GM18508 (cell line): ENCODE measurements at regions not wholly inside any gene's neighbourhood (a gene's known extent, or its start where the extent isn't known, plus 50 kb on each side); places are given as distances from the start of the nearest gene placed in this dataset.

Experiments
- ATAC-seq: cut with Tn5 transposase; IDR thresholded peaks from one replicate; pipeline ENCODE4 v1.9.1; 2021; ENCODE audit warnings: moderate number of reproducible peaks; ENCODE audit not compliant: insufficient read depth, unreplicated experiment

DNA sequence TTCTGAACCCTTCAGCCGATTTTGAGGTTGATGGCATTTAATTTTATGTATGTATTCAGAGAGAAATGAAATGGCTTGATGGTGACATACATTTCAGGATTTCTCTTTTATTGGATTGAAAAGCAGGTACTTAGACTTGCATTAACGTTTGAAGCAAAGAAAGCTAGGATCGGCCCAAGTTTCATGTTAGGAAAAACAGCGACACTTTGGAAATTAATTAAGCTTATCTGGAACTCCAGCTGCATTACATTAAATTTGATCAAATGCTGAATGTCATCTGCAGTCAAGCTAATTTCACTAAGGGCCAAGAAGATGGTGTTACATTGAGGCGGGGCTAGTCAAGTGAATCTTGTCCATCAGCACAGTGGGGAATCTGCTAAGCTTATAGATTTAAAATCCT is 441.8 kb downstream of the IRS1 start:
- no peak for ATAC-seq

DNA sequence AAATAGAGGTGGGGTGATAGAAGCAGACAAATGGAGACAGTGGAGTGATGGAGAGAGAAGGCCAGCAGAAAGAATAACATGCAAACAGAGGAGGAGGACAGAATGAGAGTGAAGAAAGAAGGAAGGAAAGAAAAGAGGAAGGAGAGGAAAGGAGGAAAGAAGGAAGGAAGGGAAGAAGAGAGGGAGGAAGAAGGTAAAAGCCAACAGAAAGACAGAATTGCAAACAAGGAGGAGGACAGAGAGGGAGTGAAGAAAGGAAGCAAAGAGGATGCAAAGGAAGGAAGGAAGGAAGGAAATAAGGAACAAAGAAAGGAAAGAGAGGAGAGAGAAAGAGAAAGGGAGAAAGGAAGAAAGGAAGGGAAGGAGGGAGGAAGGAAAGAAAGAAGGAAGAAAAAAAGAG is 444.0 kb downstream of the IRS1 start:
- ATAC-seq, result no peak

DNA sequence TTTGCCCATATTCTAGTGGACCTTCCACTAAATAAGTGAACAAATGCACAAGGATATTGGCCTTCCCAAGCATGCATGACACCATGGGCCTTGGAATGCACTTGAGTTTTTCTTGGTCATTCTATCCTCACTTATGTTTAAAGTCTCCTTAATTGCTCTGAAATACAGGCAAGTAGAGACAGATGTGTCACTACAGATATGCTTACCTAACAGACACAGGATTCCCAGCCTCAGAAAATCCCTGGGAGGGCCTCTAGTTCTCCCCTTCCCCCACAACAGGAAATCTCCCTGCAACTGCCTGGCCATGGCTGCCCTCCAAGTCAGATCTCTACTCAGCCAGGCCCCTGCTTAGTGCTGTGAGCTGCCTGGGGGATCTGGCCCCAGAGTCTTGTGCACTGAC is 445.2 kb downstream of the IRS1 start:
- no peak for ATAC-seq

DNA sequence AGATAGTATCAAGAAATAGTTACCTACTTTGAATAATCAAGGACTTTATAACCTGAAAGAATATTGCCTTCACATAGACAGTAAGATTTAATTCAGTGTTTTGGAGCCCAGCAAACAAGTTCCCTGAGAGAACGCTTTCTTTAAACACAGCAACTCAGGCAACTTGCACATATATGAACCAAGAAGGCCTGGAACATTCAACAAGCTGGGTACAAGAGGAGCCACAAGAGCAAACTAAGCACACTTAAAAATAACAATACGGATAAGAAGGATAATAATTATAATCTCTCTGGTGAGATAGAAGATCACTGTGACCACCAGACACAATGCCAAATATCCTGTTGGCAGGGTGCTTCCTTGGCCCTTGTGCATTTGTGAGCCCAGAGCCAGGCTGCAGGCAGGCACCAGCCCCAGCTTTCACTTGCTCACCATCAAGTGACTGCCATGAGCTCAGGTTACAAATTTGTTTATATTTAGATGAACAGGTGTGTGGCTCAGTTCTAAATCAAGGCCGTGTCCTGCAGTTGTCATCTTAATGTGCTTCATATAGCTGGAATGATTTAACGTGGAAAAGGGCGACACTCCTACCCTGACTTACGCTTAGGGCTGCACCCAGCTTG is 446.6 kb downstream of the IRS1 start:
- no peak for ATAC-seq

DNA sequence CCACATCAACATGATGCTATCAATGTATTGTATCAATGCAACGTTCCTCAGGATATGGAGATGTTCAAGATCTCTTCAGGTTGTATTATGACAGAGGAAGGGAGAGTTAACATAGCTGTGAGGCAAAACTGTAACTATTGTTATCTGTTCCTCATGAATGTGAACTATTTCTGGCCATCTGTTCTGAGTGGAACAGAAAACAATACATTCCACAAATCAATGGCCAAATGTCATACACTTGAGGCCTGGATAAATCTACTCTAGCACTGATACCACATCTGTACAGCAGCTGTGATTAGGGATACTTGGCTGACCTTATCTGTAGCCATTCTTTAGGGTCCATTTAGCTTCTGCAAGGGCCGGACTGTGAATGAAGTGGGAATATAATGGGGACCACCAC is 447.9 kb downstream of the IRS1 start:
- ATAC-seq, result no peak

GRCh38 chr2:226339616-226340015 is 460.0 kb downstream of the IRS1 start:
- no peak for ATAC-seq

- ATAC-seq, result no peak
Measured at GRCh38 chr2:226338825-226339224, 460.8 kb downstream of the IRS1 start.

DNA sequence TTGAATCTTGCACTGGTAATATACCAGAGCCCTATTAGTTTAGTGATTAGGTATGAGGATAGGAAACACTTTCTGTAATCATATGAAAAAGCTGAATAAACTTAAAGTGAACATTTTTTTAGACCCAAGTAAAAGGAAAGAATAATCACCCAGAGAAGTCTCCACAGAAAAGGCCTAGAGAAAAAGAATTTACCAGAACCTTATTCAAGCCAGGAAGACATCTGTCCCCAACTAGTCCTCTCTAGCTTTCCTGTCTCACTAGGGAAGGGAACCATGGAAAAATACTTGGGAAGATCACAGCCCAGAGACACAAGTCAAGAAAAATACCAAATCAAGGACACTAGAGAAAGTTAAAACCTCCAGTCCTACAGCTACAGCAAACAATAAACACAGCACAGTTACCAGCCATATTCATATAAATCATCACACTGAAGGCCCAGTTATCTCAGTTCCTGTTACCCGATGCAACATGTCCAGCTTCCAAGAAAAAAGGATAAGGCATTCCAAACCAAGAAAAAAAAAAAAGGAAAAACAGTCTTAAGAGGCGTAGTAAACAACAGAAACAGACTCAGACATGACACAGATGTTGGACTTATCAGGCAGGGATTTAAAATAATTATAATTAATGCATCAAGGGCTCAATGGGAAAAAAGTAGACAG is 461.5 kb downstream of the IRS1 start:
- ATAC-seq, result no peak

DNA sequence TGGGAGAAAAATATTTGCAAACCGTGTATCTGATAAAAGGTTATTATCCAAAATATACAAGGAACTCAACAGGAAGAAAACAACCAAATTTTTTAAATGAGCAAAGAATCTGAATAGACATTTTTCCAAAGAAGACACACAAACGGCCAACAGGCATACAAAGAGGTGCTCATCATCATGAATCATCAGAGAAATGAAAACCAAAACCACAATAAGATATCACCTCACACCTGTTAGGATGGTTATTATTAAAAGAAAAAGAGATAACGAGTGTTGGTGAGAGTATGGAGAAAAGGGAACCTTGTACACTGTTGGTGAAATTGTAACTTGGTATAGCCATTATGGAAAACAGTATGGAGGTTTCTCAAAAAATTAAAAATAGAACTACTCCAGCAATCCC is 463.3 kb downstream of the IRS1 start:
- ATAC-seq, result no peak

- no peak for ATAC-seq
Measured at GRCh38 chr2:226334981-226335720, 464.5 kb downstream of the IRS1 start.

DNA sequence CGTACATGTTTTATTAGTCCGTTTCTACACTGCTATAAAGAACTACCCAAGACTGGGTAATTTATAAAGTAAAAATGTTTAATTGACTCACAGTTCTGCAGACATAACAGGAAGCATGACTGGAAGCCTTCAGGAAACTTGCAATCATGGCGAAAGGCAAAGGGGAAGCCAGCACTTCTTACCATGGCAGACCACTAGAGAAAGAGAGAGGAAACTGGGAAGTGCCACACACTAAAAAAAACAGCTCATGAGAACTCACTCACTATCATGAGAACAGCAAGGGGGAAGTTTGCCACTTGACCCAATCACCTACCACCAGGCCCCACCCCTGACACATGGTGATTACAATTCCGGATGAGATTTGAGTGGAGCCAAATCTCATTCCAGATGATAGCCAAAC is 466.2 kb downstream of the IRS1 start:
- ATAC-seq, result no peak

DNA sequence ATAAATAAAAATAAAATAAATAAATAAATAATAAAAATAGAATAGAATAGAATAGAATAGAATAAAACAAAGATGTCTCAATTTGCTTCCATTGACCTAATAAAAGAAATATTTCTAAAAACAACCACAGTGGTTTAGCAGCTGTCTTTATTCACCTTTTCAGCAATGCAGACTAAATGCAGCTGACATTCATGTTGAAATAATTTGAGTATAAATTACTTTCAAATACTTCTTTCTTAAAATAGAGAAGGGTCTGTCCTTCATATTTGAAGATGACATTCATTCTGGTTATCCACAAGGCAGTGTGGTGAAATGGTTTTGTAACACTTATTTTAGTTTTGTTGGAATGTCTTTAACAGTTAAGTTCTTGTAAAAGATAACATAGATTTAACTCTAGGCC is 469.4 kb downstream of the IRS1 start:
- no peak for ATAC-seq

DNA sequence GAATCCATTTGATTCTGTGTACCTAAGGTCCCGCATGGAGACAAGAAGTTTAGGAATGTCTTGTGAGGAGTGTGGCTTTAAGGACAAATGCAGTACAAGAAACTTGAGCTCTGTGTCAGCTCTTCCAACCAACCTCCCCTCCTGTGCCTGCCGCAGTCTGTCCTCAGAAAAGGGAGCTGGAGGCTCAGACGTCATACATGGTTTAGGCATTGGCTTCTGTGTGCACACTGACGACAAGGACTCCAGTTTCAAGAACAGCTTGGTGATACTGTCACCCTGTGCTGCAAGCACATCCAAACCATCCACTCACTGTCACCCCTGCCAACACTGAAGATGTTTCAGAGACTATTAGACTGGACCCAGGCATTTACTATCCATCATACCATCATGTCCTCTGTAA is 470.4 kb downstream of the IRS1 start:
- no peak for ATAC-seq

DNA sequence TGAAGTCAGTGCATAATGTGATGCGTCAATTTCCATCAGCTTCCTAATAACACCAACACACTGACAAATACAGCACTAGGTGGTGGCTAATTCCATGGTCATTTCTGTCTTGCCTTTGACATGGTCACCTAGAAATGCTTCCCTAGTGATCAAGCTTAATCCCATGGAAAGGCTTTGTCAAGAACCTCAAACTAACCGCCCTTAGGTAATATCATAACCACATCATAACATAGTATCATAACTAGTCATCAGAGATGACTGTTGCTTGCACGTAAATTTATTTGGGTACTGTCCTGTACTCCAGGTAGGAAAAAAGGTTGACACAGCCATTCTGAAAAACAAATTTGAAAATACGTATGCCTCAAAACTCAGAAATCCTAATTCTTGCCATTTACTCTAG is 471.8 kb downstream of the IRS1 start:
- no peak for ATAC-seq

DNA sequence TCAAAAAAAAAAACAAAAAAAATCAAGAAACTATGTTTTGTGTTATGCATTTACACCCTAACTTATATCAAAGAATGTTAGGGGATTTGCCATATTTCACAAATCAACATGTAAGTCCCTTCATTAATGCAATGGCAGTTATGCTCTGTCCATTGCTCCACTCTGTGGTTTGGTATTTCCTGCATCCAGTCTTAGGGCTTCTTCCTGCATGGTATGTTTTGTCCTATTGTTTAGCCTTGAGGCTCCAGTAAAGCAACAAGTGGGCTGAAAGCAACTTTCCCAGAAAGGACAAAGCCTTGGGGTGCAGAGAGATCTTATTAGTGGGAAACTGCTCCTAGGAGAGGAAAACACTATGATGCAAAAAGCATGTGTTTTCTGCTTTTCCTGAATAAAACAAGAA is 474.1 kb downstream of the IRS1 start:
- ATAC-seq, result no peak

- no peak for ATAC-seq
Measured at GRCh38 chr2:226320076-226320948, 479.3 kb downstream of the IRS1 start.

- no peak for ATAC-seq
Measured at GRCh38 chr2:226317970-226318369, 481.6 kb downstream of the IRS1 start.

DNA sequence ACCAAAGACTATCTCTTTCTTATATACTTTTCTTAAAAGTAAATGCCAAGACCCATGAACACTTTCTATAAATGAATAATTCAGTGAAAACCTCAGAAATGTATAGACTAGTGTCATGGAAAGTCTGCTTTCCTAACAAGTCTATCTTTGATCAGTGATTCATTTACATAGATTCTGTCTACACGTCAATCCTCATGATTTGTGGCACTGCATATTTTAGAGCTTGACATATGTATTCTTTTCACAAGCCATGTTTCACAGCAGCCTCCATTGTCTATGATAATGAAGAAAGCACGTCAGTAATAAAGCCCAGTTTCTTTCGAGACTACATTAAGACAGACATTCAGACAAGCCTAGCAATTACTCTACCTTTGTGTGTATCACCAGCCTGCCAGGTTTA is 486.6 kb downstream of the IRS1 start:
- ATAC-seq, result no peak

- ATAC-seq, result no peak
Measured at GRCh38 chr2:226312155-226312554, 487.5 kb downstream of the IRS1 start.

GRCh38 chr2:226310146-226310545 is 489.5 kb downstream of the IRS1 start:
- no peak for ATAC-seq

GRCh38 chr2:226308986-226309385 is 490.6 kb downstream of the IRS1 start:
- ATAC-seq, result no peak
